ENCODE measurements at regions not wholly inside any gene's neighbourhood (a gene's known extent, or its start where the extent isn't known, plus 50 kb on each side); places are given as distances from the start of the nearest gene placed in this dataset.
"Not testable (repeated sequence)": the region's sequence is repeated elsewhere in the genome, so short reads cannot be mapped to it uniquely, and the experiment has no call there.

DNA sequence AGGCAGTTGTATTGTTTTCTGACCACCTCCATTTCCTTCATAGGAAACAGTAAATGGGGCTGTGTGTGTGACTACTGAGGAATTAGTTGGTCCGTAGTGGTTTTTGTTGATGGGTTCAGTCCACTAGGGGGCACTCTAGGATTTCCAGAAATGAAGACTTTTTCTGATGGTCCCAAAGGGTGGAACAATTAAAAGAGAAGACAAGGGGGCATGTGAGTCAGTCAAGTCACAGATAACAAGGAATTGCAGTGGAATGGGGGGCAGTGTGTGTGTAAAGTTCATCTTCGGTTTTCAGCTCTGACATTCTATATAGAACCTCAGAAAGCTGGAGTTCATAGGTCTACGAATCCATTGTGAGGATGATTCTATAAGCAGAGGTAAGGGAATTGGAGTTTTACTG, 186.6 kb upstream of the OR4E1 start:
- intact Hi-C loops (cut with DNase I; ENCODE audit: low total_unique reads) = no loop called here
- no peaks in the 10 kb centered on the region for H3K9me3 ChIP-seq
- TF ChIP-seq CTCF (IDR thresholded peaks at IDR 0.05) (no peak), POLR2AphosphoS5 (IDR thresholded peaks at IDR 0.05) (no peak), POLR2A (IDR thresholded peaks at IDR 0.05) (no peak)
- no peak for DNase-seq (ENCODE audit: low spot score in 2 of 2)
- no peak overlapping the region for H3K4me3 ChIP-seq
- no peaks in the 10 kb centered on the region for H3K36me3 ChIP-seq
- H3K4me1 ChIP-seq = no peaks in the 10 kb centered on the region
- no peak overlapping the region for H3K27ac ChIP-seq
- H3K27me3 ChIP-seq = no peaks in the 10 kb centered on the region

GRCh38 chr14:21852775-21853174, 179.2 kb upstream of the OR4E1 start:
- no peaks in the 10 kb centered on the region for H3K4me1 ChIP-seq
- no peak for TF ChIP-seq POLR2AphosphoS5 (IDR thresholded peaks at IDR 0.05)
- TF ChIP-seq CTCF (IDR thresholded peaks at IDR 0.05) = no peak
- TF ChIP-seq POLR2A (IDR thresholded peaks at IDR 0.05) = no peak
- H3K9me3 ChIP-seq = no peaks in the 10 kb centered on the region
- H3K4me3 ChIP-seq = no peak overlapping the region
- no peak for DNase-seq (ENCODE audit: low spot score in 2 of 2)
- no peaks in the 10 kb centered on the region for H3K27me3 ChIP-seq
- H3K36me3 ChIP-seq = no peaks in the 10 kb centered on the region
- H3K27ac ChIP-seq = no peak overlapping the region
- intact Hi-C loops (cut with DNase I; ENCODE audit: low total_unique reads) = no loop called here

DNA sequence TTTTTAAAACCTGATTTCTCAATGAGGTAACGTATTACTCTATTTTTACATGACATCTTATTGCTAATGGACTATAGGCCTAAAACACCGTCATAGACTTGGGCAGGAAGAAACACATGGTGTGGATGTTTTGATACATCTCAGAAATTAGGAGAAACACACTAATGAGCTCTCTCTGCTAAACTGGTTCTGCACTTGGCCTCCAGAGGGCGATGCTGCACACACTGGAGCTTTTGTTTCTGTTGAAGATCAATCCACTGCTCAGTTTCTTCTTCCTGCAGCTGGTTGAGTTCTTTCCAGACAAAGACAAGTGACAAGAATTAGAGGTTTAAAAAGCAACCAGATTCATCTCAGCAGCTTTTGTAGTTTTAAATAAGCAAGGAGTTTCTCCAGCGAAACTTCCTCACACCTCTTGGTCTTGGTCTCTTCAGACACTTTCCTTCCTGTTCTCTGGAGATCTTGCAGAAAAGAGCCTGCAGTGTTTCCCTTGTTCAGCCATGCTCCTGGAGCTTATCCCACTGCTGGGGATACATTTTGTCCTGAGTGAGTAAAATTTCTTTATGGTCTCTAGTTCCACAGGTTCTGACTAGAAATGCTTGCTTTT, 178.5 kb upstream of the OR4E1 start:
- no peak overlapping the region for H3K27ac ChIP-seq
- H3K4me3 ChIP-seq = no peak overlapping the region
- no peak for TF ChIP-seq POLR2AphosphoS5 (IDR thresholded peaks at IDR 0.05)
- peak in 2 of 3 donors; percentile 14 to 29 for TF ChIP-seq CTCF (IDR thresholded peaks at IDR 0.05)
- no peak for TF ChIP-seq POLR2A (IDR thresholded peaks at IDR 0.05)
- H3K9me3 ChIP-seq = no peaks in the 10 kb centered on the region
- H3K4me1 ChIP-seq = no peaks in the 10 kb centered on the region
- H3K36me3 ChIP-seq = no peaks in the 10 kb centered on the region
- intact Hi-C loops (cut with DNase I; ENCODE audit: low total_unique reads) = no loop called here
- no peak for DNase-seq (ENCODE audit: low spot score in 2 of 2)
- H3K27me3 ChIP-seq = no peaks in the 10 kb centered on the region

- H3K27ac ChIP-seq; H3K4me3 ChIP-seq; H3K4me1 ChIP-seq; DNase-seq (ENCODE audit: low spot score in 2 of 2); H3K36me3 ChIP-seq; H3K9me3 ChIP-seq; H3K27me3 ChIP-seq: not testable (repeated sequence)
- intact Hi-C loops (cut with DNase I; ENCODE audit: low total_unique reads) = loop anchor here (10.0 kb wide), 1 partner anchor 962 kb away; no protein-coding TSS in a partner anchor
Observed at GRCh38 chr14:21846902-21847301, 173.3 kb upstream of the OR4E1 start.

GRCh38 chr14:21846227-21846885, 172.7 kb upstream of the OR4E1 start:
- no peak for DNase-seq (ENCODE audit: low spot score in 2 of 2)
- H3K4me3 ChIP-seq = no peak overlapping the region
- no peaks in the 10 kb centered on the region for H3K9me3 ChIP-seq
- H3K36me3 ChIP-seq = no peaks in the 10 kb centered on the region
- no peaks in the 10 kb centered on the region for H3K27me3 ChIP-seq
- H3K4me1 ChIP-seq = no peaks in the 10 kb centered on the region
- H3K27ac ChIP-seq = no peak overlapping the region
- TF ChIP-seq POLR2AphosphoS5 (IDR thresholded peaks at IDR 0.05) (no peak), POLR2A (IDR thresholded peaks at IDR 0.05) (no peak), CTCF (IDR thresholded peaks at IDR 0.05) (no peak)
- intact Hi-C loops (cut with DNase I; ENCODE audit: low total_unique reads) = loop anchor here (10.0 kb wide), 1 partner anchor 962 kb away; no protein-coding TSS in a partner anchor
